RWPE2 (cell line): ENCODE measurements at regions not wholly inside any gene's neighbourhood (a gene's known extent, or its start where the extent isn't known, plus 50 kb on each side); places are given as distances from the start of the nearest gene placed in this dataset.
A peak's percentile ranks its signal among the peaks of the same experiment; 100 is the strongest.

Experiments used
- ATAC-seq: fragments of 200-7000 bp; cut with Tn5 transposase; 3 replicates; pipeline ENCODE4 v1.9.1; 2021; ENCODE audit warnings: low read depth
- DNase-seq: peaks from one replicate; pipeline ENCODE4 v3.0.0-alpha.2; 2020; ENCODE audit warnings: low spot score
- H3K27ac ChIP-seq: fragments of 450-650 bp; 2 replicates; pipeline ENCODE4 v1.5.1; 2017; ENCODE audit warnings: mild to moderate bottlenecking; ENCODE audit not compliant: poor library complexity, severe bottlenecking
- H3K27me3 ChIP-seq: fragments of 250-450 bp; sonication (Bioruptor Pico); 2 replicates; pipeline ENCODE4 v1.5.1; 2021; ENCODE audit warnings: mild to moderate bottlenecking, moderate library complexity; ENCODE audit not compliant: insufficient read depth, poor library complexity, severe bottlenecking
- H3K36me3 ChIP-seq: fragments of 250-450 bp; sonication (Bioruptor Pico); 2 replicates; pipeline ENCODE4 v1.5.1; 2020; ENCODE audit warnings: low read depth, mild to moderate bottlenecking, moderate library complexity
- H3K4me1 ChIP-seq: fragments of 250-450 bp; sonication (Bioruptor Pico); 2 replicates; pipeline ENCODE4 v1.5.1; 2021; ENCODE audit warnings: mild to moderate bottlenecking, moderate library complexity; ENCODE audit not compliant: insufficient read depth, poor library complexity, severe bottlenecking
- H3K4me3 ChIP-seq: fragments of 250-450 bp; sonication (Bioruptor Pico); 2 replicates; pipeline ENCODE4 v1.5.1; 2021; ENCODE audit warnings: mild to moderate bottlenecking, moderate library complexity; ENCODE audit not compliant: severe bottlenecking
- H3K9me3 ChIP-seq: fragments of 250-450 bp; sonication (Bioruptor Pico); 2 replicates; pipeline ENCODE4 v1.5.1; 2021; ENCODE audit warnings: mild to moderate bottlenecking, moderate library complexity; ENCODE audit not compliant: severe bottlenecking
- CTCF ChIP-seq: fragments of 450-650 bp; IDR thresholded peaks from one replicate; pipeline ENCODE4 v1.5.1; 2017; ENCODE audit warnings: mild to moderate bottlenecking, moderate library complexity; ENCODE audit not compliant: poor library complexity, severe bottlenecking

DNA sequence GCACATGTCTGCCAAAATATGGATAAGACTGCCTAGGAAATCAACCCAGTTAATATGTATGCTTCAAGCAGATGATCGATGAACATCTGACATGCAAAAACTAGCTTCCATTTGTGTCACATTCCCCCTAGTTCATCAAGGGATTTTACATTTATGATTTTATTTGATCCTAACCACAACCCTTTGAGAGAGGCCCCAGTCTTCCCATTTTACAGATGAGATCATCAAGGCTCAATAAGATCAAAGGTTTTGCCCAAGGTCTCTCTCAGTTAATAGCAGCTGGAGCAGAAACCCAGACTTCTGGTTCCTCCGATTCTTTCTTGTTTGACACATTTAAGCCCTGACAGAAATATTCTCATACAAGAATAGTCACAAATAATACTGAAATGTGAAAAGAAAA is 107.7 kb upstream of the PPP2R5A start:
- Histone ChIP-seq H3K9me3 (no peaks in the 10 kb centered on the region), H3K36me3 (no peaks in the 10 kb centered on the region), H3K27ac (no peak overlapping the region), H3K4me3 (no peak overlapping the region), H3K4me1 (peaks cover 9% of the 10 kb centered on the region), H3K27me3 (no peaks in the 10 kb centered on the region)
- ATAC-seq (no peak), DNase-seq (no peak)
- TF ChIP-seq CTCF, result no peak

GRCh38 chr1:212178851-212179250 is 106.4 kb upstream of the PPP2R5A start:
- Histone ChIP-seq H3K4me1 (peaks cover 9% of the 10 kb centered on the region), H3K9me3 (no peaks in the 10 kb centered on the region), H3K4me3 (no peak overlapping the region), H3K27me3 (no peaks in the 10 kb centered on the region), H3K36me3 (no peaks in the 10 kb centered on the region), H3K27ac (peak overlapping the region; percentile 26)
- no peak for TF ChIP-seq CTCF
- no peak for ATAC-seq
- no peak for DNase-seq

DNA sequence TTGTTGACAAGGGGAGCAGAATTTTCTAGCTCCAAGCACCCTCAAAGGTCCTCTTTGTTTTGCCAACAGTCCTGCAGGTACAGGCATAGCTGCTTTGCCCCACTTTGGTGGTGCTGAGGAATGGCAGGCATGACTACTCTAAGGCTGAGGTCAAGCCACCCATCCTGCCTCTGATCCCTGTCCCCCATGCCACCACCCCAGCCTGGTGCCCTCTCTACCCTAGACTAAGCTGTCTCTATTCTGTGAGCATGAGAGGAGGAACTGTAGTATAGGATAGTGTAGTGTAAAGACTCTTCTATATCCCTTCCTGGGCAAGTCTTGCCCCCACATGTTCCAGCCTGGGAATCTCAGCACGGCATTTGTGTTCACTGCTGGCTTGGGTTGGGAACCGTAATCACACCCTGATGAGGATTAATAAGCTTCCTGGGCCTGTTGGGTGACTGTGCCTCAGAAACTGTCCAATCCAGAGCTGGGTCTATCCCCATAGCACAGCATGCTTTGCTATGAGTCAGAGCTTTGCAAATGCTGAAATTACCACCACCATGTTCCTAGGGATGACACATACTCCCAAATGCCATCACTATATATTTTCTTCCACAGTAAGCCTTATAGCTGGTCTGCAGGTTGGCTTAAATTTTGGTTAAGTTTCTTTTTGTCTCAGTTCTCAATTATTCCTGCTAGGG is 105.7 kb upstream of the PPP2R5A start:
- Histone ChIP-seq H3K9me3 (no peaks in the 10 kb centered on the region), H3K4me3 (no peak overlapping the region), H3K27ac (peak overlapping the region; percentile 26), H3K36me3 (no peaks in the 10 kb centered on the region), H3K4me1 (peaks cover 9% of the 10 kb centered on the region), H3K27me3 (no peaks in the 10 kb centered on the region)
- peak; percentile 39 for DNase-seq
- peak; percentile 99 for ATAC-seq
- TF ChIP-seq CTCF, result no peak

DNA sequence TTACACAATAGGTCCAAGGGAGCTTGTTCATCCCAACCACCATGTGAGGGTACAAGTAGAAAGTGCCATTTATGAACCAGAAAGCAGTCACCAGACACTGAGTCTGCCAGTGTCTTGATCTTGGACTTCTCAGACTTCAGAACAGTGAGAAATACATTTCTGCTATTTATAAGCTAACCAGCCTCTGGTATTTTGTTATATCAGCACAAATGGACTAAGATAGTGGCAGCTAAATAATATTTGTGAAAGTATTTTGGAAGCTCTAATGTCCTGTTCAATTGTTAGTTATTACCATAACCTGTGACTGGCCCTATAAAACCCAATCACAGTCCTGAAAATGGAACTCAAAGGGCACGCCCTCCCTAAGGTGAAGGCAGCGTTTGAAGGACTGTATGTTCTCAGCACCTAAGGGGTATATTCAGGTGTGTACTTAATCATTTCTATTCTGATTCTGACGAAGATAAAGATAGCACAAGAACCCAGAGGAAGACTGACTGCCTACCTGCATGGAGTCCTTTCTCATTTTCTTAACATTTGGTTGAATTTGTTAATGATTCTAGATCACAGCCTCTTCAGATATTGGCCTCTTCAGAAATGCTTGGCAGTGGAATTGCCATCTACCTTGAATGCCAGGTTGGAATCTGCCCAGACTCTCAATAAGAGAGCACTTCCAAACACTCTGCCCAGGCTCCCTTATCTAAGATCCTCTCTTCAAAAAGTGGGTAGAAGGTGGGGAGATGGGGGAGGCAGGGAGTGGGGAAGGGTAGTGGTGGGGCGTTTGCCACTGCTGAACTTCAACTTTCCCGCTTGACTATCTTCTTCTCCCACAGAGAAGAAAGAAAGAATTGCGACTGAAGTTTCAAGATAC is 104.0 kb upstream of the PPP2R5A start:
- Histone ChIP-seq H3K27me3 (no peaks in the 10 kb centered on the region), H3K9me3 (no peaks in the 10 kb centered on the region), H3K36me3 (no peaks in the 10 kb centered on the region), H3K27ac (no peak overlapping the region), H3K4me3 (no peak overlapping the region), H3K4me1 (peaks cover 9% of the 10 kb centered on the region)
- TF ChIP-seq CTCF, result no peak
- ATAC-seq (no peak), DNase-seq (no peak)
